BE2C (cell line): ENCODE measurements at regions not wholly inside any gene's neighbourhood (a gene's known extent, or its start where the extent isn't known, plus 50 kb on each side); places are given as distances from the start of the nearest gene placed in this dataset.

Experiments used
- DNase-seq: peaks from one replicate; pipeline ENCODE4 v3.0.0-alpha.2; 2020
- H3K27me3 ChIP-seq: fragments of 250-450 bp; sonication (Bioruptor Pico); 2 replicates; pipeline ENCODE4 v1.5.1; 2020; ENCODE audit warnings: mild to moderate bottlenecking
- H3K36me3 ChIP-seq: fragments of 250-450 bp; sonication (Bioruptor Pico); 2 replicates; pipeline ENCODE4 v1.5.1; 2020; ENCODE audit warnings: mild to moderate bottlenecking
- H3K4me1 ChIP-seq: fragments of 250-450 bp; sonication (Bioruptor Pico); 2 replicates; pipeline ENCODE4 v1.5.1; 2020
- H3K4me3 ChIP-seq: 2 replicates; pipeline ENCODE4 v1.5.1; 2011; ENCODE audit warnings: low read depth, low read length
- H3K9me3 ChIP-seq: fragments of 250-450 bp; sonication (Bioruptor Pico); 2 replicates; pipeline ENCODE4 v1.5.1; 2020
- TF ChIP-seq, protein P1 (sequence below): IDR thresholded peaks from 2 replicates; pipeline ENCODE4 v1.5.1; 2012; ENCODE audit warnings: mild to moderate bottlenecking, low read depth, low read length

DNA sequence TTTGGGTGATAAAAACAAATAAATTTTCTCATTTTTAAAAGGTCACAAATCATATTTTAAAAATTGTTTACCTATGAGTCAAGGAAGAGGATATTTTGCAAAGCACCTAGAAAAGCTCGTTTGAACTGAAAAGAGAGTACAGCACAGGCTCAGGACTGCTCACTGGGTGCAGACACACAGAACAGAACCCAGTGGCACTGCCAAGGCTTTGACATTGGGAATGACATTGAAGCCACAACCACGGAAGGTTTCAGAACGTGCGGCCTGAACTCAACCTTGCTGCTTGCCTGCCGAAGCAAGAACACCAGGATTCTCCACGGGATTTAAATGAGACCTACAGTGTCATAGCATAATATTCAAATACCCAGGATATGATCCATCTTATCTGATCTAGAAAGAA lies 597.1 kb upstream of the B3GAT1 start:
- no peaks in the 10 kb centered on the region for H3K36me3 ChIP-seq
- H3K4me3 ChIP-seq, result no peak overlapping the region
- no peak for DNase-seq
- TF ChIP-seq, protein P1, sequence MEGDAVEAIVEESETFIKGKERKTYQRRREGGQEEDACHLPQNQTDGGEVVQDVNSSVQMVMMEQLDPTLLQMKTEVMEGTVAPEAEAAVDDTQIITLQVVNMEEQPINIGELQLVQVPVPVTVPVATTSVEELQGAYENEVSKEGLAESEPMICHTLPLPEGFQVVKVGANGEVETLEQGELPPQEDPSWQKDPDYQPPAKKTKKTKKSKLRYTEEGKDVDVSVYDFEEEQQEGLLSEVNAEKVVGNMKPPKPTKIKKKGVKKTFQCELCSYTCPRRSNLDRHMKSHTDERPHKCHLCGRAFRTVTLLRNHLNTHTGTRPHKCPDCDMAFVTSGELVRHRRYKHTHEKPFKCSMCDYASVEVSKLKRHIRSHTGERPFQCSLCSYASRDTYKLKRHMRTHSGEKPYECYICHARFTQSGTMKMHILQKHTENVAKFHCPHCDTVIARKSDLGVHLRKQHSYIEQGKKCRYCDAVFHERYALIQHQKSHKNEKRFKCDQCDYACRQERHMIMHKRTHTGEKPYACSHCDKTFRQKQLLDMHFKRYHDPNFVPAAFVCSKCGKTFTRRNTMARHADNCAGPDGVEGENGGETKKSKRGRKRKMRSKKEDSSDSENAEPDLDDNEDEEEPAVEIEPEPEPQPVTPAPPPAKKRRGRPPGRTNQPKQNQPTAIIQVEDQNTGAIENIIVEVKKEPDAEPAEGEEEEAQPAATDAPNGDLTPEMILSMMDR, result no peak
- H3K27me3 ChIP-seq, result no peaks in the 10 kb centered on the region
- H3K4me1 ChIP-seq, result no peaks in the 10 kb centered on the region
- no peaks in the 10 kb centered on the region for H3K9me3 ChIP-seq

DNA sequence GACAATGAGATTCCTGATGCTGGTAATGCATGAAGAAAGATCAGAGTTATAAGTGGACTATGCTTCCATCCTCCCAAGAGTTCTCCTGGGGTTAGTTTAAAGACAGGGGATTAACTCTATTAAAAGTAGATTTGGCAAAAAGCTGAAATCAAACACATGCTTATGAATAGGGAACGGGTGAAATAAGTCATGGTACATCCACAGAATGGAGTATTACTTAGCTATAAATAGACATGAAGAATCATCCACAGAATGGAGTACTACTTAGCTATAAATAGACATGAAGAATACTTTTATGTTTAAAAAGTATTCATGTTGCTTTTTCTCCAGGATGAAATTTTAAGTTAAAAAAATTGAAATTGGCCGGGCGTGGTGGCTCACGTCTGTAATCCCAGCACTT lies 596.4 kb upstream of the B3GAT1 start:
- Histone ChIP-seq H3K4me3 (no peak overlapping the region), H3K4me1 (no peaks in the 10 kb centered on the region), H3K9me3 (no peaks in the 10 kb centered on the region), H3K27me3 (no peaks in the 10 kb centered on the region), H3K36me3 (no peaks in the 10 kb centered on the region)
- DNase-seq, result no peak
- TF ChIP-seq, protein P1, result no peak

DNA sequence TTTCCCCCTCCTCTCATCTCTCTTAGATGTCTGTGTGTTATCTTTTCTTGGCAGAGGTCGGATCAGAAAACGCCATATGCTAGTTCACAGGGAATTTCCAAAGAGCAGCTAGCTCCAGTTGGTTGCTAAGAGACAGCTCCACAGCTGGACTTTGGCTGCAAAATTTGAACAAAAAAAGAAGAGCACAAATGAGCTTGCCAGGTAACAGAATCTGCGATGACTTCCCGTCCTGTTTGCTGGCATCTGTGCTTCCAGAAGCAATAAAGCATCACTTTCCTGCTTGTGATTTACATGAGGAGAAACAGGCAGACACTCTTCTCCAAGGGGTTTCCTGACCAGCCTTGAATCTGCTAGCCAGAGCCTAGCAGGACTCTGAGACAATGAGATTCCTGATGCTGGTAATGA lies 596.0 kb upstream of the B3GAT1 start:
- Histone ChIP-seq H3K36me3 (no peaks in the 10 kb centered on the region), H3K4me3 (no peak overlapping the region), H3K27me3 (no peaks in the 10 kb centered on the region), H3K4me1 (no peaks in the 10 kb centered on the region), H3K9me3 (no peaks in the 10 kb centered on the region)
- no peak for DNase-seq
- TF ChIP-seq, protein P1, result no peak

DNA sequence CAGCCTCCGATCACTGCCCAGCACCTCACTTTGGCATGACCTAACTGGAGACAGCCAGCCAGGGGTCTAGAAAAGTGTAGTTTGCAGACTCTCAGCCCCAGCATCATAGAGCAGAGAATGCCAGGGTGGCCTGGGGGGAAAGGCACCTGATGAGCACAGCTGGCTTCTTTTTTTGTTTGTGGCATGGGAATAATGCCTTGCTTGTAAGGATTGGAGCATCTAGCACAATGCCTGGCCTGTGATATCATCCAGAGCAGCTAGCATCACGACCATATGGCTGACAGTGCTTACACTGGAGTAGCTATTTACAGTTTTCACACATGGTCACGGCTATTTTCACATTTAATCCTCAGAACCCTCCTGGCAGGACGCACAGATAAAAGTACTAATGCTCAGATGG lies 594.8 kb upstream of the B3GAT1 start:
- H3K9me3 ChIP-seq, result no peaks in the 10 kb centered on the region
- no peaks in the 10 kb centered on the region for H3K36me3 ChIP-seq
- TF ChIP-seq, protein P1, result no peak
- H3K4me1 ChIP-seq, result no peaks in the 10 kb centered on the region
- DNase-seq, result no peak
- no peak overlapping the region for H3K4me3 ChIP-seq
- no peaks in the 10 kb centered on the region for H3K27me3 ChIP-seq

DNA sequence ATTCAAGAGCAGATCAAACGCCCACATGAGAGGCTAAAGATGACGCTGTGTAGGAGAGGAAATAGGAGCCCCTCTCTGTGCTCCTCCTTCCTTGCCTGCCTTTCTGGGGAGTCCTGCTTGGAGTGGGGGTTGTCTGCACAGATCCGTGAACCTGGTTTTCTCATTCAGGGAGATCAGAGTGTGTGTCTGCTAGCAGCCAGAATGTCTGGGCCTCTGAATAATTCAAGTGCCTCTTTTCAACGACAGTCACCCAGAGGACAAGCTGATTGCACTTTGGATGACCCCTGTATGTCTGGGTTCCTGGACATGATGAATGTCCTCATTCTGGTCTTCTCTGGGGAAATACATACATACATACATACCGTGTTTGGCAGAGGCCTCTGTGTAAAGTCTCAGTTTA lies 592.5 kb upstream of the B3GAT1 start:
- H3K9me3 ChIP-seq, result no peaks in the 10 kb centered on the region
- DNase-seq, result no peak
- no peak overlapping the region for H3K4me3 ChIP-seq
- TF ChIP-seq, protein P1, result no peak
- no peaks in the 10 kb centered on the region for H3K4me1 ChIP-seq
- no peaks in the 10 kb centered on the region for H3K36me3 ChIP-seq
- H3K27me3 ChIP-seq, result no peaks in the 10 kb centered on the region

DNA sequence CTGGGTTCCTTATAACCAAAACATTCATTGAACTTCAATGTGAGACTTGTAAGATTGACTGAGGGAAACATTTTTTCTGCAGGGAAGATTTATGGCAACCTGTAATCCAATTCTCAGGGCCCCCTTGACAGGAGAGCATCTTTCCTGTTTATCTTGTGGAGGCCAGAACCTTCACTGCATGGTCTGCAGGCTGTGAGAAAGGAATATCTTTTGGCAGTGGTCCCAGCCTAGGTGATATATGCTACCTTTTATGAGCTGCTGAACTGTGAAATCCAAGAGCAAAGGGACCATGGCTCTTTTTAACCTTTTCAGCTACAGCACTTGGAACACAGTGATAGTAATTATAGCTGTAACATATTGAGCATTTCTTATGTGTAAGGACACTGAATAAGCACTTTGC lies 590.2 kb upstream of the B3GAT1 start:
- no peak overlapping the region for H3K4me3 ChIP-seq
- H3K4me1 ChIP-seq, result no peaks in the 10 kb centered on the region
- no peak for DNase-seq
- no peaks in the 10 kb centered on the region for H3K36me3 ChIP-seq
- H3K27me3 ChIP-seq, result no peaks in the 10 kb centered on the region
- TF ChIP-seq, protein P1, result no peak
- H3K9me3 ChIP-seq, result no peaks in the 10 kb centered on the region
